ENCODE measurements at regions not wholly inside any gene's neighbourhood (a gene's known extent, or its start where the extent isn't known, plus 50 kb on each side); places are given as distances from the start of the nearest gene placed in this dataset.

GRCh38 chr9:75609401-75609800 lies 281.1 kb upstream of the PCSK5 start:
- no peaks in the 10 kb centered on the region for H3K27me3 ChIP-seq (ENCODE audit: control insufficient read depth, insufficient read depth, low read length)
- H3K23ac ChIP-seq (ENCODE audit: low read depth, low read length), result no peak overlapping the region
- dilution Hi-C loops (cut with HindIII; ENCODE audit: low sequenced_read_pairs, unreplicated experiment), result no loop called here
- no peak overlapping the region for H3K18ac ChIP-seq (ENCODE audit: low read depth, low read length)
- H3K4me3 ChIP-seq (ENCODE audit: insufficient read depth, low read depth, low read length), result no peak overlapping the region
- no peaks in the 10 kb centered on the region for H4K20me1 ChIP-seq (ENCODE audit: insufficient read depth, low read length)
- H2BK20ac ChIP-seq (ENCODE audit: low read depth, low read length), result no peak overlapping the region
- H3K9ac ChIP-seq (ENCODE audit: low read depth, low read length), result no peak overlapping the region
- H2BK15ac ChIP-seq (ENCODE audit: low read depth, low read length), result no peak overlapping the region
- H2AFZ ChIP-seq (replicated peaks; ENCODE audit: low read length, poor library complexity), result no peak overlapping the region
- no peak overlapping the region for H3K56ac ChIP-seq (ENCODE audit: extremely low read depth, insufficient read depth, low read length)
- DNase-seq (no peak), ATAC-seq (ENCODE audit: low read depth) (no peak)
- no peaks in the 10 kb centered on the region for H3K79me1 ChIP-seq (ENCODE audit: low read depth in 1 of 2, low read length in 2 of 2)
- H3K9me3 ChIP-seq (ENCODE audit: control insufficient read depth, insufficient read depth, low read length), result peaks cover 5% of the 10 kb centered on the region; the same call in 1 of the 2 replicates
- intact Hi-C loops (cut with micrococcal nuclease), result no loop called here
- H3K4ac ChIP-seq (ENCODE audit: low read depth, low read length), result no peak overlapping the region
- H2BK5ac ChIP-seq (ENCODE audit: low read depth, low read length, poor library complexity, severe bottlenecking), result no peak overlapping the region
- ChIA-PET POLR2A (ENCODE audit: unreplicated experiment) (no interaction called here), CTCF (no interaction called here)
- no peaks in the 10 kb centered on the region for H3K36me3 ChIP-seq (ENCODE audit: control insufficient read depth, insufficient read depth, low read length)
- no peak overlapping the region for H2AK5ac ChIP-seq (ENCODE audit: low read depth, low read length)
- no peaks in the 10 kb centered on the region for H3K4me1 ChIP-seq (ENCODE audit: control insufficient read depth, insufficient read depth, low read length)
- no peak overlapping the region for H2AK9ac ChIP-seq (replicated peaks; ENCODE audit: low read depth, low read length, poor library complexity)
- H2BK120ac ChIP-seq (ENCODE audit: low read depth, low read length), result no peak overlapping the region
- H3K14ac ChIP-seq (replicated peaks; ENCODE audit: low read depth, low read length), result no peak overlapping the region
- TF ChIP-seq RCOR1 (IDR thresholded peaks at IDR 0.05; ENCODE audit: insufficient replicate concordance, low read length), result no peak
- TF ChIP-seq FOS (IDR thresholded peaks at IDR 0.05; ENCODE audit: low read depth, low read length), result no peak
- TF ChIP-seq CHD1 (IDR thresholded peaks at IDR 0.05; ENCODE audit: low read depth, low read length), result no peak
- no peak for TF ChIP-seq POLR2A (IDR thresholded peaks at IDR 0.05; ENCODE audit: low read depth, low read length)
- no peak for TF ChIP-seq ELK1 (IDR thresholded peaks at IDR 0.05; ENCODE audit: borderline replicate concordance, low read depth, low read length)
- TF ChIP-seq USF2 (IDR thresholded peaks at IDR 0.05; ENCODE audit: low read depth, low read length), result no peak
- TF ChIP-seq SMC3 (IDR thresholded peaks at IDR 0.05; ENCODE audit: low read depth, low read length), result no peak
- no peak for TF ChIP-seq NFE2L2 (IDR thresholded peaks at IDR 0.05; ENCODE audit: low read depth, low read length)
- no peak for TF ChIP-seq CTCF (conservative IDR thresholded peaks at IDR 0.05; ENCODE audit: low read depth, low read length)
- TF ChIP-seq CEBPB (IDR thresholded peaks at IDR 0.05; ENCODE audit: low read depth, low read length), result no peak
- no peak for TF ChIP-seq BHLHE40 (IDR thresholded peaks at IDR 0.05; ENCODE audit: low read depth, low read length)
- H3K4me2 ChIP-seq (ENCODE audit: low read depth, low read length), result no peak overlapping the region
- H4K5ac ChIP-seq (ENCODE audit: low read depth, low read length), result no peak overlapping the region
- in situ Hi-C loops (cut with MboI; ENCODE audit: low sequenced_read_pairs), result no loop called here
- BruUV-seq (replicated peaks), result no TSS peak
- H3K9me1 ChIP-seq (ENCODE audit: insufficient read depth, low read length), result no peaks in the 10 kb centered on the region
- no peak overlapping the region for H4K8ac ChIP-seq (ENCODE audit: low read depth in 2 of 2, low read length in 2 of 2)
- no peak overlapping the region for H3K27ac ChIP-seq (ENCODE audit: insufficient read depth, low read length)
- H4K91ac ChIP-seq (ENCODE audit: insufficient read depth, low read depth, low read length), result no peak overlapping the region
